A549 (cell line): ENCODE measurements at regions not wholly inside any gene's neighbourhood (a gene's known extent, or its start where the extent isn't known, plus 50 kb on each side); places are given as distances from the start of the nearest gene placed in this dataset.

Experiments
- ATAC-seq, 2 experiments: fragments of 200-7000 bp in 1 of 2; fragments of >200 bp in 1 of 2; cut with Nextera tagmentation in 1 of 2; cut with Tn5 transposase in 1 of 2; 3 replicates each; pipeline versions ENCODE4 v1.8.0 to v1.9.1; 2018 to 2020; ENCODE audit warnings: mild to moderate bottlenecking in 1 of 2, moderate library complexity in 1 of 2
- CTCF ChIA-PET: fragments of 300-600 bp; sonication (Branson Sonifier 250); formaldehyde crosslinking; extraction: SDS; loops from one replicate; lab custom pipeline; 2021; ENCODE audit warnings: antibody characterized with exemption, inconsistent platforms; lab: Yijun Ruan, JAX
- POLR2A ChIA-PET: fragments of 350-600 bp; formaldehyde crosslinking; extraction: SDS; loops from one replicate; lab custom pipeline; 2021; ENCODE audit warnings: antibody characterized with exemption, inconsistent platforms; lab: Yijun Ruan, JAX
- DNase-seq, 2 experiments: peaks; one replicate each; pipeline versions ENCODE4 v3.0.0 to v3.0.0-alpha.2; 2011 to 2016; ENCODE audit warnings: low read depth in 1 of 2, low spot score in 1 of 2
- FAIRE-seq: peaks from 2 replicates; lab custom pipeline; 2011; peaks lifted over from hg19 to GRCh38; lab: Jason Lieb, UNC
- H3K27ac ChIP-seq, 2 experiments: fragments of >200 bp; sonication (Bioruptor Twin); formaldehyde crosslinking; 3 replicates each; pipeline ENCODE4 v1.5.1; 2016 to 2017
- H3K4me1 ChIP-seq: fragments of >200 bp; sonication (Bioruptor Twin); formaldehyde crosslinking; 3 replicates; pipeline ENCODE4 v1.6.1; 2016
- H3K4me2 ChIP-seq: fragments of >200 bp; sonication (Bioruptor Twin); formaldehyde crosslinking; 3 replicates; pipeline ENCODE4 v1.6.1; 2016
- H3K4me3 ChIP-seq: fragments of >200 bp; sonication (Bioruptor Twin); formaldehyde crosslinking; 3 replicates; pipeline ENCODE4 v1.5.1; 2016
- H3K9me3 ChIP-seq: fragments of >200 bp; sonication (Bioruptor Twin); formaldehyde crosslinking; 3 replicates; pipeline ENCODE4 v1.6.1; 2016
- ATOH8 ChIP-seq: fragments of 250-450 bp; sonication (Bioruptor Pico); IDR thresholded peaks from 2 replicates; pipeline ENCODE4 v1.5.0; 2020; ENCODE audit warnings: low read depth, mild to moderate bottlenecking, moderate library complexity
- CBX2 ChIP-seq: fragments of 200-600 bp; sonication (generic); IDR thresholded peaks from 2 replicates; pipeline ENCODE4 v1.6.1; 2016; ENCODE audit warnings: low read depth, mild to moderate bottlenecking, borderline replicate concordance
- CEBPB ChIP-seq, 2 experiments: fragments of >200 bp in 1 of 2; sonication (Bioruptor Twin) in 1 of 2; formaldehyde crosslinking in 1 of 2; IDR thresholded peaks; 2 replicates each; pipeline ENCODE4 v1.6.1; 2012 to 2016
- CHD2 ChIP-seq: fragments of 150-350 bp; IDR thresholded peaks from 2 replicates; pipeline ENCODE4 v1.6.1; 2014; ENCODE audit warnings: low read length; ENCODE audit not compliant: partially characterized antibody
- CTCF ChIP-seq: fragments of >200 bp; sonication (Bioruptor Twin); formaldehyde crosslinking; IDR thresholded peaks from 3 replicates; pipeline ENCODE4 v1.5.1; 2016
- EP300 ChIP-seq, 2 experiments: fragments of >200 bp; sonication (Bioruptor Twin); formaldehyde crosslinking; IDR thresholded peaks; 2 replicates in 1 of 2; 3 replicates in 1 of 2; pipeline ENCODE4 v1.6.1; 2016 to 2017
- FOXS1 ChIP-seq: fragments of 250-450 bp; sonication (Bioruptor Pico); IDR thresholded peaks from 2 replicates; pipeline ENCODE4 v1.5.0; 2020; ENCODE audit warnings: mild to moderate bottlenecking, moderate library complexity
- HMGXB4 ChIP-seq: fragments of 250-450 bp; sonication (Bioruptor Pico); IDR thresholded peaks from 2 replicates; pipeline ENCODE4 v1.5.0; 2021; ENCODE audit warnings: mild to moderate bottlenecking, moderate library complexity, borderline replicate concordance
- HOXB5 ChIP-seq: fragments of 250-450 bp; sonication (Bioruptor Pico); IDR thresholded peaks from 2 replicates; pipeline ENCODE4 v1.5.0; 2020; ENCODE audit warnings: mild to moderate bottlenecking, moderate library complexity
- JUN ChIP-seq, 2 experiments: fragments of >200 bp; sonication (Bioruptor Twin); formaldehyde crosslinking; IDR thresholded peaks; 2 replicates in 1 of 2; 3 replicates in 1 of 2; pipeline ENCODE4 v1.6.1; 2016 to 2017
- JUNB ChIP-seq: fragments of >200 bp; sonication (Bioruptor Twin); formaldehyde crosslinking; IDR thresholded peaks from 2 replicates; pipeline ENCODE4 v1.6.1; 2016
- KDM1A ChIP-seq: fragments of 200-600 bp; sonication (generic); IDR thresholded peaks from 2 replicates; pipeline ENCODE4 v1.6.1; 2016; ENCODE audit warnings: low read depth, mild to moderate bottlenecking
- MAX ChIP-seq: IDR thresholded peaks from 2 replicates; pipeline ENCODE4 v1.6.1; 2012
- MAZ ChIP-seq: fragments of 150-350 bp; IDR thresholded peaks from 2 replicates; pipeline ENCODE4 v1.6.1; 2014; ENCODE audit warnings: antibody characterized with exemption, low read depth, low read length, borderline replicate concordance
- NPAS2 ChIP-seq: fragments of 250-450 bp; sonication (Bioruptor Pico); IDR thresholded peaks from 2 replicates; pipeline ENCODE4 v1.8.0; 2022; ENCODE audit warnings: mild to moderate bottlenecking, moderate library complexity, borderline replicate concordance
- PHF8 ChIP-seq: fragments of 200-600 bp; sonication (generic); IDR thresholded peaks from 2 replicates; pipeline ENCODE4 v1.6.1; 2016; ENCODE audit warnings: low read depth, mild to moderate bottlenecking, antibody characterized with exemption, moderate library complexity, borderline replicate concordance
- POLR2A ChIP-seq: IDR thresholded peaks from 2 replicates; pipeline ENCODE4 v1.6.1; 2012; ENCODE audit warnings: mild to moderate bottlenecking, low read length
- POLR2AphosphoS2 ChIP-seq: conservative IDR thresholded peaks from 2 replicates; pipeline ENCODE4 v1.6.1; 2012; ENCODE audit warnings: low read length, improper control_type of control experiment, inconsistent platforms
- RAD21 ChIP-seq, 2 experiments: fragments of >200 bp in 1 of 2; sonication (Bioruptor Twin) in 1 of 2; formaldehyde crosslinking in 1 of 2; IDR thresholded peaks in 1 of 2; conservative IDR thresholded peaks in 1 of 2; 2 replicates in 1 of 2; 3 replicates in 1 of 2; pipeline ENCODE4 v1.6.1; 2012 to 2018; ENCODE audit warnings: inconsistent platforms in 1 of 2
- RARB ChIP-seq: fragments of 250-450 bp; sonication (Bioruptor Pico); IDR thresholded peaks from 2 replicates; pipeline ENCODE4 v1.8.0; 2021; ENCODE audit warnings: mild to moderate bottlenecking, moderate library complexity
- RNF2 ChIP-seq: fragments of 200-600 bp; sonication (generic); IDR thresholded peaks from 2 replicates; pipeline ENCODE4 v1.6.1; 2016; ENCODE audit warnings: low read depth, mild to moderate bottlenecking, antibody characterized with exemption, moderate library complexity, borderline replicate concordance
- SREBF2 ChIP-seq: fragments of 450-650 bp; IDR thresholded peaks from 2 replicates; pipeline ENCODE4 v1.6.1; 2014; ENCODE audit warnings: mild to moderate bottlenecking, moderate library complexity
- TP53 ChIP-seq: fragments of 250-450 bp; sonication (Bioruptor Pico); IDR thresholded peaks from 2 replicates; pipeline ENCODE4 v1.5.0; 2021; ENCODE audit warnings: mild to moderate bottlenecking, moderate library complexity
- ZC3H11A ChIP-seq: fragments of 450-650 bp; IDR thresholded peaks from 2 replicates; pipeline ENCODE4 v1.6.1; 2014; ENCODE audit warnings: antibody characterized with exemption, mild to moderate bottlenecking
- ZFP36 ChIP-seq: fragments of 450-650 bp; IDR thresholded peaks from 2 replicates; pipeline ENCODE4 v1.6.1; 2014; ENCODE audit warnings: borderline replicate concordance; ENCODE audit not compliant: partially characterized antibody
- ZSCAN20 ChIP-seq: fragments of 250-450 bp; sonication (Bioruptor Pico); IDR thresholded peaks from 2 replicates; pipeline ENCODE4 v1.8.0; 2022; ENCODE audit warnings: mild to moderate bottlenecking, moderate library complexity
- WGBS: methylation state at CpG from one replicate; pipeline ENCODE4 v1.1.6; 2017; ENCODE audit errors: missing lambda C conversion rate; 5-methylcytosine and 5-hydroxymethylcytosine counted together
- TF ChIP-seq, protein P1 (sequence below): fragments of 200-600 bp; sonication (generic); IDR thresholded peaks from 2 replicates; pipeline ENCODE4 v1.6.1; 2016; ENCODE audit warnings: antibody characterized with exemption, mild to moderate bottlenecking, moderate library complexity
- TF ChIP-seq, protein P2 (sequence below): fragments of >200 bp; sonication (Bioruptor Twin); formaldehyde crosslinking; IDR thresholded peaks from 3 replicates; pipeline ENCODE4 v1.6.1; 2016

DNA sequence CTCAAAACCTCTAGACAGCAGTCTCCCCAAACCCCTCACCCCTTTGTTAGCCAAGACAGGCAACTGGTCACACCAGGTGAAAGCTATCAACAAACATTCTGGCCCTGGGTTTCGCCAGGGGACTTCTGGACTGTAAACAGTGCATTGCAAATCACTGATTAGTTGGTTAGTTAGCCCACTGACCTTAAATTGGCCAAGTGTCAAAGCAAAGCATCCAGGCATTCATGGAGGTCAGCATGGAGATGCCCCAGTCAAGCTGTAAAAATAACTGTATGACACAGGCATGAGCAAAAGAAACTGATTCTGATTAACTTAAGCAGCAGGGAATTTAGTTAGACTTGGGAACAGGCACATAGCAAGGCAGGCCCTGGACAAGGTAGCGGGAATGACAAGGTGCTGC, 156.0 kb upstream of the TTC29 start:
- no peak for DNase-seq
- H3K9me3 ChIP-seq, result no peaks in the 10 kb centered on the region
- CTCF ChIA-PET, result interaction anchor here (1.0 kb wide), 1 partner anchor 761 kb away, joined by 3 read pairs; no protein-coding TSS in a partner anchor
- 45% methylated on average over 2 of the region's 2 CpGs for whole genome bisulfite sequencing
- H3K4me1 ChIP-seq, result no peaks in the 10 kb centered on the region; the same call in 2 of the 3 replicates
- ATAC-seq, result no peak
- TF ChIP-seq EP300 (IDR thresholded peaks at IDR 0.05) (no peak), POLR2AphosphoS2 (no peak), TP53 (CRISPR knock-in tag) (no peak), RNF2 (no peak), ZSCAN20 (CRISPR knock-in tag) (no peak), MAZ (no peak), ATOH8 (CRISPR knock-in tag) (no peak), RARB (no peak), JUN (IDR thresholded peaks at IDR 0.05) (no peak), CBX2 (no peak), POLR2A (no peak), JUNB (no peak), KDM1A (no peak), PHF8 (no peak), NPAS2 (CRISPR knock-in tag) (no peak), SREBF2 (no peak), RAD21 (conservative IDR thresholded peaks at IDR 0.05 in 1 of 2, IDR thresholded peaks at IDR 0.05 in 1 of 2) (no peak), CEBPB (IDR thresholded peaks at IDR 0.05) (no peak)
- H3K4me2 ChIP-seq, result no peak overlapping the region
- no peak for FAIRE-seq
- POLR2A ChIA-PET, result no interaction called here
- H3K27ac ChIP-seq, result no peak overlapping the region
- no peak overlapping the region for H3K4me3 ChIP-seq

DNA sequence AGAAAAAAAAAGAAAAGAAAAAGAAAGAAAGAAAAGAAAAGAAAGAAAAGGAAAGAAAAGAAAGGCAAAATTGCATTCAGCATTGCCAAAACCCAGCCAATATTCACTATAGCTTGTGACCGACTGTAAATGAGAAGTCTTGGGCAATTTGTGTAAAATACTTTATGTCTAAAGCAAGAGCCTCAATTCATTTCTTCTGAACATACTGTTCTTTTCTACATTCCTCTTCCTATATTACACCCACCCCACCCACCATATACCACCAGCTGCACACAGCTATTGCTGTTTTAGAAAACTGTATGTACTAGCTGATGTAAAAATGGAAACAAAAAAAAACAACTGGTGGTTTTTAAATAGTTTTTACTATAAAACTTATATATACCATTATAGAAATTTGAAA, 156.9 kb upstream of the TTC29 start:
- no peak for FAIRE-seq
- WGBS, result 96% methylated on average over 1 of the region's 1 CpG

More for the DNA sequence above, 156.9 kb upstream of the TTC29 start:
- Histone ChIP-seq H3K4me3 (no peak overlapping the region), H3K27ac (no peak overlapping the region), H3K4me1 (no peaks in the 10 kb centered on the region; the same call in 2 of the 3 replicates), H3K4me2 (no peak overlapping the region), H3K9me3 (no peaks in the 10 kb centered on the region)
- DNase-seq (no peak), ATAC-seq (no peak)
- CTCF ChIA-PET, result interaction anchor here (0.7 to 1.4 kb wide), 3 partner anchors 14 to 762 kb away, joined by 3 to 4 read pairs (median 3); no protein-coding TSS in a partner anchor
- POLR2A ChIA-PET, result no interaction called here
- TF ChIP-seq MAX, result no peak
- TF ChIP-seq CHD2, result no peak
- TF ChIP-seq, protein P1, sequence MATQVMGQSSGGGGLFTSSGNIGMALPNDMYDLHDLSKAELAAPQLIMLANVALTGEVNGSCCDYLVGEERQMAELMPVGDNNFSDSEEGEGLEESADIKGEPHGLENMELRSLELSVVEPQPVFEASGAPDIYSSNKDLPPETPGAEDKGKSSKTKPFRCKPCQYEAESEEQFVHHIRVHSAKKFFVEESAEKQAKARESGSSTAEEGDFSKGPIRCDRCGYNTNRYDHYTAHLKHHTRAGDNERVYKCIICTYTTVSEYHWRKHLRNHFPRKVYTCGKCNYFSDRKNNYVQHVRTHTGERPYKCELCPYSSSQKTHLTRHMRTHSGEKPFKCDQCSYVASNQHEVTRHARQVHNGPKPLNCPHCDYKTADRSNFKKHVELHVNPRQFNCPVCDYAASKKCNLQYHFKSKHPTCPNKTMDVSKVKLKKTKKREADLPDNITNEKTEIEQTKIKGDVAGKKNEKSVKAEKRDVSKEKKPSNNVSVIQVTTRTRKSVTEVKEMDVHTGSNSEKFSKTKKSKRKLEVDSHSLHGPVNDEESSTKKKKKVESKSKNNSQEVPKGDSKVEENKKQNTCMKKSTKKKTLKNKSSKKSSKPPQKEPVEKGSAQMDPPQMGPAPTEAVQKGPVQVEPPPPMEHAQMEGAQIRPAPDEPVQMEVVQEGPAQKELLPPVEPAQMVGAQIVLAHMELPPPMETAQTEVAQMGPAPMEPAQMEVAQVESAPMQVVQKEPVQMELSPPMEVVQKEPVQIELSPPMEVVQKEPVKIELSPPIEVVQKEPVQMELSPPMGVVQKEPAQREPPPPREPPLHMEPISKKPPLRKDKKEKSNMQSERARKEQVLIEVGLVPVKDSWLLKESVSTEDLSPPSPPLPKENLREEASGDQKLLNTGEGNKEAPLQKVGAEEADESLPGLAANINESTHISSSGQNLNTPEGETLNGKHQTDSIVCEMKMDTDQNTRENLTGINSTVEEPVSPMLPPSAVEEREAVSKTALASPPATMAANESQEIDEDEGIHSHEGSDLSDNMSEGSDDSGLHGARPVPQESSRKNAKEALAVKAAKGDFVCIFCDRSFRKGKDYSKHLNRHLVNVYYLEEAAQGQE, result no peak
- no peak for TF ChIP-seq FOXS1 (CRISPR knock-in tag)
- no peak for TF ChIP-seq TP53 (CRISPR knock-in tag)
- no peak for TF ChIP-seq HMGXB4 (CRISPR knock-in tag)
- no peak for TF ChIP-seq RAD21 (conservative IDR thresholded peaks at IDR 0.05 in 1 of 2, IDR thresholded peaks at IDR 0.05 in 1 of 2)
- TF ChIP-seq ZC3H11A, result no peak
- no peak for TF ChIP-seq PHF8
- TF ChIP-seq RNF2, result no peak
- TF ChIP-seq ZFP36, result no peak
- no peak for TF ChIP-seq JUNB
- TF ChIP-seq, protein P2, sequence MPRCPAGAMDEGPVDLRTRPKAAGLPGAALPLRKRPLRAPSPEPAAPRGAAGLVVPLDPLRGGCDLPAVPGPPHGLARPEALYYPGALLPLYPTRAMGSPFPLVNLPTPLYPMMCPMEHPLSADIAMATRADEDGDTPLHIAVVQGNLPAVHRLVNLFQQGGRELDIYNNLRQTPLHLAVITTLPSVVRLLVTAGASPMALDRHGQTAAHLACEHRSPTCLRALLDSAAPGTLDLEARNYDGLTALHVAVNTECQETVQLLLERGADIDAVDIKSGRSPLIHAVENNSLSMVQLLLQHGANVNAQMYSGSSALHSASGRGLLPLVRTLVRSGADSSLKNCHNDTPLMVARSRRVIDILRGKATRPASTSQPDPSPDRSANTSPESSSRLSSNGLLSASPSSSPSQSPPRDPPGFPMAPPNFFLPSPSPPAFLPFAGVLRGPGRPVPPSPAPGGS, result no peak
- no peak for TF ChIP-seq CTCF
- TF ChIP-seq EP300 (IDR thresholded peaks at IDR 0.05), result no peak
- no peak for TF ChIP-seq HOXB5 (CRISPR knock-in tag)
